AG20443 (cell line): ENCODE measurements at regions not wholly inside any gene's neighbourhood (a gene's known extent, or its start where the extent isn't known, plus 50 kb on each side); places are given as distances from the start of the nearest gene placed in this dataset.
"Not testable (repeated sequence)": the region's sequence is repeated elsewhere in the genome, so short reads cannot be mapped to it uniquely, and the experiment has no call there.

ENCODE experiments used
- DNase-seq: peaks from one replicate; pipeline ENCODE4 v3.0.0; 2012; ENCODE audit warnings: low spot score, mixed read lengths

- no peak for DNase-seq
Observed at GRCh38 chr15:54841701-54842305, 354.9 kb downstream of the RSL24D1 start.

GRCh38 chr15:54840621-54841398, 355.9 kb downstream of the RSL24D1 start:
- no peak for DNase-seq

- DNase-seq, result no peak
Observed at GRCh38 chr15:54839379-54839778, 357.4 kb downstream of the RSL24D1 start.

- no peak for DNase-seq
Observed at GRCh38 chr15:54836052-54836795, 360.5 kb downstream of the RSL24D1 start.

- no peak for DNase-seq
Observed at GRCh38 chr15:54829821-54830220, 366.9 kb downstream of the RSL24D1 start.

GRCh38 chr15:54820811-54821210, 375.9 kb downstream of the RSL24D1 start:
- DNase-seq, result no peak

GRCh38 chr15:54820098-54820497, 376.6 kb downstream of the RSL24D1 start:
- no peak for DNase-seq

GRCh38 chr15:54816401-54816800, 380.3 kb downstream of the RSL24D1 start:
- DNase-seq, result no peak

GRCh38 chr15:54815556-54815955, 381.2 kb downstream of the RSL24D1 start:
- DNase-seq, result no peak

- no peak for DNase-seq
Observed at GRCh38 chr15:54812383-54812782, 384.4 kb downstream of the RSL24D1 start.

GRCh38 chr15:54810496-54810895, 386.2 kb downstream of the RSL24D1 start:
- no peak for DNase-seq

- DNase-seq, result no peak
Observed at GRCh38 chr15:54810031-54810430, 386.7 kb downstream of the RSL24D1 start.

- DNase-seq, result no peak
Observed at GRCh38 chr15:54808321-54808720, 388.4 kb downstream of the RSL24D1 start.

- no peak for DNase-seq
Observed at GRCh38 chr15:54803987-54804386, 392.8 kb downstream of the RSL24D1 start.

- DNase-seq, result no peak
Observed at GRCh38 chr15:54803134-54803808, 393.5 kb downstream of the RSL24D1 start.

- DNase-seq, result no peak
Observed at GRCh38 chr15:54792526-54792925, 404.2 kb downstream of the RSL24D1 start.

- DNase-seq, result no peak
Observed at GRCh38 chr15:54790693-54791092, 406.0 kb downstream of the RSL24D1 start.

GRCh38 chr15:54789376-54789775, 407.4 kb downstream of the RSL24D1 start:
- no peak for DNase-seq

GRCh38 chr15:54781220-54781619, 415.5 kb downstream of the RSL24D1 start:
- not testable (repeated sequence) for DNase-seq

- DNase-seq, result no peak
Observed at GRCh38 chr15:54779271-54779670, 417.5 kb downstream of the RSL24D1 start.

GRCh38 chr15:54776410-54776809, 420.3 kb downstream of the RSL24D1 start:
- DNase-seq, result no peak

- DNase-seq, result no peak
Observed at GRCh38 chr15:54772663-54773062, 424.1 kb downstream of the RSL24D1 start.
